CD14-positive monocyte (primary cell): ENCODE measurements at regions not wholly inside any gene's neighbourhood (a gene's known extent, or its start where the extent isn't known, plus 50 kb on each side); places are given as distances from the start of the nearest gene placed in this dataset.

Source experiments
- DNase-seq, 3 donors: peaks; one replicate each; pipeline ENCODE4 v3.0.0-alpha.2; 2011 to 2022
- H2AFZ ChIP-seq: 2 replicates; pipeline ENCODE4 v1.6.0; 2012; ENCODE audit warnings: mild to moderate bottlenecking, low read depth, low read length, inconsistent platforms; ENCODE audit not compliant: insufficient read depth, poor library complexity, severe bottlenecking
- H3K27ac ChIP-seq, 2 donors: 1 replicate in 1 of 2; 2 replicates in 1 of 2; pipeline ENCODE4 v1.5.1; 2012 to 2013; ENCODE audit warnings: low read length in 2 of 2, control low read depth in 1 of 2, inconsistent platforms in 1 of 2, low read depth in 1 of 2, mild to moderate bottlenecking in 1 of 2
- H3K27me3 ChIP-seq, 2 donors: one replicate each; pipeline versions ENCODE4 v1.6.0 to v1.6.1; 2011 to 2013; ENCODE audit warnings: low read length in 2 of 2; ENCODE audit not compliant: control insufficient read depth in 2 of 2, insufficient read depth in 2 of 2
- H3K36me3 ChIP-seq, 2 donors: replicated peaks in 1 of 2; 1 replicate in 1 of 2; 2 replicates in 1 of 2; pipeline versions ENCODE4 v1.5.1 to v1.6.1; 2012 to 2013; ENCODE audit warnings: low read length in 2 of 2, control low read depth in 1 of 2, inconsistent platforms in 1 of 2, mild to moderate bottlenecking in 1 of 2; ENCODE audit not compliant: insufficient read depth in 2 of 2, control insufficient read depth in 1 of 2
- H3K4me1 ChIP-seq, 2 donors: 1 replicate in 1 of 2; 2 replicates in 1 of 2; pipeline versions ENCODE4 v1.5.1 to v1.6.1; 2012 to 2013; ENCODE audit warnings: low read length in 2 of 2, control low read depth in 1 of 2, inconsistent platforms in 1 of 2, mild to moderate bottlenecking in 1 of 2, moderate library complexity in 1 of 2; ENCODE audit not compliant: insufficient read depth in 2 of 2, control insufficient read depth in 1 of 2
- H3K4me2 ChIP-seq: replicated peaks from 2 replicates; pipeline ENCODE3; 2012; ENCODE audit warnings: low read length, moderate library complexity, mild to moderate bottlenecking; ENCODE audit not compliant: poor library complexity, severe bottlenecking; ENCODE audit errors: extremely low read depth
- H3K4me3 ChIP-seq, 3 experiments: fragments of 200-600 bp in 1 of 3; sonication (generic) in 1 of 3; replicated peaks in 1 of 3; 1 replicate in 2 of 3; 2 replicates in 1 of 3; pipeline ENCODE4 v1.5.1; 2011 to 2013; ENCODE audit warnings: low read length in 3 of 3, mild to moderate bottlenecking in 3 of 3, control low read depth in 2 of 3, low read depth in 2 of 3, inconsistent platforms in 1 of 3, moderate library complexity in 1 of 3
- H3K79me2 ChIP-seq: 2 replicates; pipeline ENCODE4 v1.6.0; 2012; ENCODE audit warnings: mild to moderate bottlenecking, control low read depth, inconsistent platforms, low read length, moderate library complexity; ENCODE audit not compliant: insufficient read depth
- H3K9ac ChIP-seq: 2 replicates; pipeline ENCODE4 v1.6.0; 2017; ENCODE audit warnings: low read length, mild to moderate bottlenecking; ENCODE audit not compliant: insufficient read depth, poor library complexity, severe bottlenecking
- H3K9me3 ChIP-seq, 2 donors: replicated peaks in 1 of 2; 1 replicate in 1 of 2; 2 replicates in 1 of 2; pipeline versions ENCODE4 v1.5.1 to v1.6.1; 2012 to 2013; ENCODE audit warnings: low read length in 2 of 2, control low read depth in 1 of 2; ENCODE audit not compliant: control insufficient read depth in 1 of 2, insufficient read depth in 1 of 2
- H4K20me1 ChIP-seq: 2 replicates; pipeline ENCODE4 v1.6.0; 2012; ENCODE audit warnings: mild to moderate bottlenecking, low read length, control low read depth, moderate library complexity; ENCODE audit not compliant: insufficient read depth
- H3K27ac Mint-ChIP-seq, 7 donors: one replicate each; pipeline ENCODE4 v1.8.0; 2020; ENCODE audit warnings: mild to moderate bottlenecking in 7 of 7, mixed read lengths in 7 of 7, moderate library complexity in 6 of 7, inconsistent platforms in 2 of 7
- H3K27me3 Mint-ChIP-seq, 3 donors: one replicate each; pipeline ENCODE4 v1.8.0; 2021 to 2022; ENCODE audit warnings: low read depth in 3 of 3, mild to moderate bottlenecking in 3 of 3, mixed read lengths in 3 of 3, moderate library complexity in 3 of 3, inconsistent platforms in 1 of 3
- H3K36me3 Mint-ChIP-seq, 2 donors: one replicate each; pipeline ENCODE4 v1.8.0; 2020; ENCODE audit warnings: mixed read lengths in 2 of 2, inconsistent platforms in 1 of 2, mild to moderate bottlenecking in 1 of 2
- H3K4me1 Mint-ChIP-seq: one replicate; pipeline ENCODE4 v1.8.0; 2020; ENCODE audit warnings: mild to moderate bottlenecking, mixed read lengths
- H3K4me3 Mint-ChIP-seq, 2 donors: one replicate each; pipeline ENCODE4 v1.8.0; 2020; ENCODE audit warnings: mild to moderate bottlenecking in 2 of 2, mixed read lengths in 2 of 2, moderate library complexity in 1 of 2
- H3K9me3 Mint-ChIP-seq, 7 donors: one replicate each; pipeline ENCODE4 v1.8.0; 2020 to 2022; ENCODE audit warnings: mixed read lengths in 7 of 7, mild to moderate bottlenecking in 6 of 7, moderate library complexity in 6 of 7, inconsistent platforms in 2 of 7
- WGBS: methylation state at CpG from one replicate; pipeline ENCODE4 v1.1.5; 2013; ENCODE audit warnings: missing lambda C conversion rate; ENCODE audit not compliant: insufficient coverage; 5-methylcytosine and 5-hydroxymethylcytosine counted together
- intact Hi-C, 2 donors: fragments of 100-400 bp; cut with micrococcal nuclease; formaldehyde crosslinking; loops; one replicate each; pipeline versions ENCODE4 v1.15.0 to v1.15.1; 2023
- TF ChIP-seq, protein P1 (sequence below): fragments of 200-600 bp; IDR thresholded peaks from one replicate; pipeline ENCODE4 v1.8.0; 2022; ENCODE audit warnings: antibody characterized with exemption, mild to moderate bottlenecking

DNA sequence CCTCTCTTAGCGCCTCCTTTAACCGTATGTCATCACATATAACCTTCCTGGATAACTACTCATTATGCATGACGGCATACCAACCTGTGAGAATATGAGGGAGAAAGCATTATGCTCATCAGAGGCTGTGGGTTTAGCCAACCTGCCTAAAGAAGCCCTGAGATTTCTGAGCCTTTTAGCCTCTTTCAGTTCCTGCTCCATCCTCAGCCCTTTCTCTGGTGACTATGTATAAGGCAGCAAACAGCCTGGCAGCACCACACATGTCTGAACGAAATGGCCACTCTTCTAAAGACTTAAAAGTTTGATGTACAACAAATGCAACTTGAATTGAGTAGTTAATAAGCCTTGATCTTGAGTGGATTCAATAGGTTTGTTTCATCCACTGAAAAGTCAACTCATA, 64.8 kb upstream of the SOX5 start:
- H3K36me3 Mint-ChIP-seq = no peaks in the 10 kb centered on the region
- Histone ChIP-seq H3K4me3 (no peak overlapping the region), H3K27ac (no peak overlapping the region), H2AFZ (no peak overlapping the region), H3K4me2 (no peak overlapping the region), H3K27me3 (no peaks in the 10 kb centered on the region), H3K4me1 (no peaks in the 10 kb centered on the region), H3K9ac (no peak overlapping the region), H4K20me1 (no peaks in the 10 kb centered on the region), H3K9me3 (no peaks in the 10 kb centered on the region), H3K36me3 (no peaks in the 10 kb centered on the region), H3K79me2 (no peaks in the 10 kb centered on the region)
- no peaks in the 10 kb centered on the region for H3K4me1 Mint-ChIP-seq
- no peaks in the 10 kb centered on the region for H3K27me3 Mint-ChIP-seq
- no peak for DNase-seq
- intact Hi-C loops = no loop called here
- TF ChIP-seq, protein P1, sequence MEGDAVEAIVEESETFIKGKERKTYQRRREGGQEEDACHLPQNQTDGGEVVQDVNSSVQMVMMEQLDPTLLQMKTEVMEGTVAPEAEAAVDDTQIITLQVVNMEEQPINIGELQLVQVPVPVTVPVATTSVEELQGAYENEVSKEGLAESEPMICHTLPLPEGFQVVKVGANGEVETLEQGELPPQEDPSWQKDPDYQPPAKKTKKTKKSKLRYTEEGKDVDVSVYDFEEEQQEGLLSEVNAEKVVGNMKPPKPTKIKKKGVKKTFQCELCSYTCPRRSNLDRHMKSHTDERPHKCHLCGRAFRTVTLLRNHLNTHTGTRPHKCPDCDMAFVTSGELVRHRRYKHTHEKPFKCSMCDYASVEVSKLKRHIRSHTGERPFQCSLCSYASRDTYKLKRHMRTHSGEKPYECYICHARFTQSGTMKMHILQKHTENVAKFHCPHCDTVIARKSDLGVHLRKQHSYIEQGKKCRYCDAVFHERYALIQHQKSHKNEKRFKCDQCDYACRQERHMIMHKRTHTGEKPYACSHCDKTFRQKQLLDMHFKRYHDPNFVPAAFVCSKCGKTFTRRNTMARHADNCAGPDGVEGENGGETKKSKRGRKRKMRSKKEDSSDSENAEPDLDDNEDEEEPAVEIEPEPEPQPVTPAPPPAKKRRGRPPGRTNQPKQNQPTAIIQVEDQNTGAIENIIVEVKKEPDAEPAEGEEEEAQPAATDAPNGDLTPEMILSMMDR = no peak
- no CpG with 5 or more reads among the region's 4 CpGs for WGBS
- H3K4me3 Mint-ChIP-seq = no peak overlapping the region
- no peak overlapping the region for H3K27ac Mint-ChIP-seq
- H3K9me3 Mint-ChIP-seq = peaks cover 0 to 7% (median 4%) of the 10 kb centered on the region in 7 donors

DNA sequence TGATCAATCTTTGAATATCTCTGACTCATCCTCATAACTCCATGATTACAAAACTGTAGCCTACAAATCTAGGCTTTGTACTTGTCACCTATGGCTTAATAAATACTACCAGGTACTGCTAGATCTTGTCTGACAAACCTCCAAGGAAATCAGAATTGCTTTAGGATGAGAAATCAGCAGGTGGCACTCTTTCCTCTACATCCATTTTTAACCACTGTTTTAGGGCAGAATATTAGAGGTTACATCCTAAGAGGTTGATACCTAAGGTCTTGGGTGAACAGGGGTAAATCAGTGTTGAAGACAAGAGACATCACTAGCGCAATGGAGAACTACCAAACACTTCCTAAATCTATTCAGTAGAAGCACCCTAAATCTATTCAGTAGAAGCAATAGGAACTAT, 63.1 kb upstream of the SOX5 start:
- H3K9ac ChIP-seq = no peak overlapping the region
- H3K79me2 ChIP-seq = no peaks in the 10 kb centered on the region
- H4K20me1 ChIP-seq = no peaks in the 10 kb centered on the region
- H3K27me3 ChIP-seq = no peaks in the 10 kb centered on the region
- no peak for DNase-seq
- H3K4me3 ChIP-seq = no peak overlapping the region
- TF ChIP-seq, protein P1 = no peak
- H2AFZ ChIP-seq = no peak overlapping the region
- Mint-ChIP-seq H3K4me3 (no peak overlapping the region), H3K36me3 (no peaks in the 10 kb centered on the region), H3K27ac (no peak overlapping the region), H3K9me3 (peaks cover 0 to 3% (median under 1%) of the 10 kb centered on the region in 7 donors), H3K27me3 (no peaks in the 10 kb centered on the region), H3K4me1 (no peaks in the 10 kb centered on the region)
- no peaks in the 10 kb centered on the region for H3K4me1 ChIP-seq
- no CpG with 5 or more reads among the region's 1 CpG for WGBS
- intact Hi-C loops = no loop called here
- H3K27ac ChIP-seq = no peak overlapping the region
- H3K9me3 ChIP-seq = no peaks in the 10 kb centered on the region
- no peak overlapping the region for H3K4me2 ChIP-seq
- H3K36me3 ChIP-seq = no peaks in the 10 kb centered on the region
